ENCODE measurements at regions not wholly inside any gene's neighbourhood (a gene's known extent, or its start where the extent isn't known, plus 50 kb on each side); places are given as distances from the start of the nearest gene placed in this dataset.
"Not testable (repeated sequence)": the region's sequence is repeated elsewhere in the genome, so short reads cannot be mapped to it uniquely, and the experiment has no call there.

DNA sequence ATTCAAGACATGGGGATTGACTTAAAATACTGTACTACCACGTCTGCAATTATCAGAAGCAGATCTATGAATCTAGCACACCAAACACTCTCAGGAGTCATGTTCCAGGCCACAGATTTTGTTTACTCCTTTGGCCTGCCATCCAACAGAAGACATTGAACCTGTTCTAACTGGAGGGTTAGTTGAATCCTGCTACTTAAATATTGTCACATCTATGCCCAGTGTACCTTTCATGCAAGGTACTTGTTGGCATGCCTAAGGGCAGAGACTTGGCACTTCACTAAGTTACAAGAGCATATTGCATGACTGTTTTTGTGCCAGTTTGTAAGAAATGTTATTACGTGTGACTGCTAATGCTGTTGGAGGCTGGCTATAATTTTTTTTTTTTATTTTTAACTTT lies 126.9 kb upstream of the BCOR start:
- DNase-seq, result no peak

DNA sequence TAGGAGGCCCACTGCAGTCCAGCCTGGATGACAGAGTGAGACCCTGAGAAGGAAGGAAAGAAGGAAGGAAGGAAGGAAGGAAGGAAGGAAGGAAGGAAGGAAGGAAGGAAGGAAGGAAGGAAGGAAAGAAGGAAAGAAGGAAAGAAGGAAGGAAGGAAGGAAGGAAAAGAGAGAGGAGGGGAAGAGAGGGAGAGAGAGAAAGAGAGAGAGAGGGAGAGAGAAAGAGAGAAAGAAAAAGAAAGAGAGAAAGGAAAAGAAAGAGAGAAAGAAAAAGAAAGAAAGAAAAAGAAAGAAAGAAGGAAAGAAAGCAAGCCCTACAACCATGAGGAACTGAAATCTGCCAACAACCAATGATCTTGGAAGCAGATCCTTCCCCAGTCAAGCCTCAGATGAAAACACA lies 124.9 kb upstream of the BCOR start:
- DNase-seq, result not testable (repeated sequence)

DNA sequence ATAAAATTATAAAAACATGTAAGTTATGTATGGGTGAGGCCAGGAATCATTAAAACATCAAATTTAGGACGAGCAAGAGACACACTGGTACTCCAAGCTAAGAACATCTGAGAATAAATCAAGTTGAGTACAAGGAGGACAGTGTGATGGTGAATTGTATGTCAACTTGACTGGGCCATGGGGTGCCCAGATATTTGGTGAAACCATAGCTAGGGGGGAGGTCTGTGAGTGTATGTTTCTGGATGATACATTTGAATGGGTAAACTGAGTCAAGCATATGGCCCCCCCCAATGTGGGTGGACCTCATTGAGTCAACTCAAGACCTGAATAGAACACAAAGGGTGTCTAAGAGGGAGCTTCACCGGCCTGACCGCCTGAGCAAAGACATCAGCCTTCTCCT lies 115.3 kb upstream of the BCOR start:
- no peak for DNase-seq

DNA sequence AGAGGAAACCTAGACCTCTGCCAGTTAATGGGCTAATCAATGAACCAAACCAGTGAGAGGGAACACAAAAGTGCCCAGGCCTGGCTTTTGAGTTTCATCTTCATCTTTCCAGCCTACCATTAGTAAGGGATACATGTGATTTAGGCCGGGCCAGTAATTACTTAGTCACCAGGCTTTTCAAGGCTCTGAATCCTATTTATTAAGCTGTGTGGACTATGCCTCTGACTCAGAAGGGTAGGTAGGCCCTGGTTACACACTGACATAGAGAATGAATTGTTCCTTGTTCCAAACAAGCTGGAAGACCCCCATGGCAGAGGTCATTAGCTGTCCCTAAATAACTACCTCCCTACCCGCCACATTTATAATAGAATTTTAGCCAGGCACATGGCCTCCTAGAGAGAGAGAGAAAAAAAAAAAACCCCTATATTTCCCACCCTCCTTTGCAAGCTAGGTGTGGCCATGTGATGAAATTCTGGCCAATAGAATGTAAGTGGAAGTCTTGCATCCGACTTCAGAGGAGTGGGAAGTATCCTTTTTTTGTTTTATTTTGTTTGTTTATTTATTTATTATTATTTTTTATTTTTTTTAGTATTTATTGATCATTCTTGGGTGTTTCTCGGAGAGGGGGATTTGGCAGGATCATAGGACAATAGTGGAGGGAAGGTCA lies 112.3 kb upstream of the BCOR start:
- no peak for DNase-seq

DNA sequence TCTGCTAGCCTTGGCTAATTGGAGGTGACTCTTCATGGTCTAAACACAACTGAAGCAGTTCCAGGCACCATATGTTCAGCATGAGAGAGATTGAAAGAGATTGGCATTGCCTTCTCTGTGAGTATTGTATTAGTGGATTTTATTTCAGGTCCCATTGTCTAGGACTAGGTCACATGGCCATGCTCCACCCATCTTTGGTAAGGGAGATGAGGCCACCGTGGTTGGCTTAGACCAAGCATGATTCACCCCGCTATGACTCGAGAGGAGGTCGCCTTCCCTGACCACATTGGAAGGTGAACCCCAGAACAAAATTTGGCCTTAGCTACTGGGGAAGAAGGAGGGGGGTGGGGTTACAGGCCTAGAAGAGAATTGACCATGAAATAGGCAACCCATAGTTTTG lies 109.9 kb upstream of the BCOR start:
- no peak for DNase-seq

DNA sequence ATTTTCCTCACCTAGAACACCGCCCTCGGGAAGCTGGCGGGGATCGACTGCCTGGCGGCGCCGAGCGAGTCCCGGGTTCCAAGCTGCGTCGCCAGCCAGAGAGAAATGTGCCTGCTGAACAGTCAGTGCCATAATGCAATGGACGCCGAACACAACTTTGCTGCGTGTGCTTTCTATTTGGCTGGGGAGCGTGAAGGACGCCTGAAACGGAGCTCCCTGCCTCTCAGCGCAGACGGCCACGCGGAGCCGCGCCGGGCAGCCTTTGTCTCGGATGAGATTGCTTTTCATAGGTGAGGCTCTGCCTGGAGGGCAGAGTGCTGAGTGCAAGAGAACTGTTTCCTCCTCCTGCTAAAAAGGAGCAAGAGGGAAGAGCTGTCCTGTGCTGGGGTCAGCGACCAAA lies 107.7 kb upstream of the BCOR start:
- DNase-seq, result no peak

DNA sequence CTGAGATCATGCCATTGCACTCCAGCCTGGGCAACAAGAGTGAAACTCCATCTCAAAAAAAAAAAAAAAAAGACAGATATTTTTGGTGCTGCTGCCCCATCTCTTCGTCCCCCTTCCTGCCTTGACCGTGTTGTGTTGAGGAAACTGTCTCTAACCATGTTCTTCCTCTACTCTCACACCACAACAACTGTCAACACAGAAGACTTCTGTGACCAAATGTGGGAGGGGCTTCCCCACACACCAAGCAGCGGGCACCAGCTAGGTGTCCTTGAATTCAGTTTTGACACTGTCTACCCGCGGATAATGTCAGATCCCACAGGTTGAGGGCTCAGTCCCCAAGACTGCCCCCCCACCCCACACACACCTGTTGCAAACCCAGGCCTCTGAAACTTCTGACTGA lies 104.7 kb upstream of the BCOR start:
- no peak for DNase-seq

DNA sequence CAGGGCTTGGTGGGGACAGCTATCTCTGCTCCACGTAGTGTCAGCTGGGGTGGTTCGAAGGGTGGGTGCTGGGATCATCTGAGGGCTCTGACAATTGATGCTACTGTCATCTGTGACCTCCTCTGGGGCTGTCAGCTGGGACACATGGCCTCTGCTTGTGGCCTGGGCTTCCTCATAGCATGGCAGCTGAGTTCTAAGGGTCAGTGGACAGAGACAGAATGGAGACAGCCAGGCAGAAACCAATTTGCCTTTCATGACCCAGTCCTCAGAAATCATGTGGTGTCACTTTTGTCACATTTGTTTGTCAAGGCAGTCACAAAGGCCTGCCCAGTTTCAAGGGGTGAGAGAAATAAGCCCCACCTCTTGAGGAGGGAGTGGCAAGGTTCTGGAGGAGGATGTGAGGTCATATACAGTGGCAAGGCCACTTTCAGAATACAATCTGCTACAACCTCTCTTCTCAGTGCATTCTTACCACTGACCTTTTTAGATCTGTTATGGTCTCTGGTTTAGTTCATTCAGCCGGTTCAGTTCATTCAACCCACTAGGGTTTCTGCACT lies 103.6 kb upstream of the BCOR start:
- DNase-seq, result no peak

DNA sequence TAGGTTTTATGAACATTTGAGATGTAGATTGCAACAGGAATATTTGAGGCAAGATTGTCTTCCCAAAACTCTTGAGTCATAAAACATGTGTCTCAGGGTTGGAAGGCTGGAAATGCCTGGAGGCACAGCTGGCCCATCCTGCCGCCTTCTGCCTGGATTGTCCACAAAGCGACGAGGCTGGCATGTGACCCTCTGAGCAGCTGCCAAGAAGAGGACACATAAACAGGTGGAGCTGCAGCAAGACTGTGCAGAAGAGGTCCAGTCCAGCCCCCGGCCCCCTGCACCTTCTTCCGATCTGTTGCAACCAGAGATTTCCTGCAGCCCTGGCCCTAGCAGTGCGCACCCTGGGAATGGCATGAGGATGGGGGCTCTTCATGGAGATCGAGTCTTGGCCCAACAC lies 101.9 kb upstream of the BCOR start:
- no peak for DNase-seq

DNA sequence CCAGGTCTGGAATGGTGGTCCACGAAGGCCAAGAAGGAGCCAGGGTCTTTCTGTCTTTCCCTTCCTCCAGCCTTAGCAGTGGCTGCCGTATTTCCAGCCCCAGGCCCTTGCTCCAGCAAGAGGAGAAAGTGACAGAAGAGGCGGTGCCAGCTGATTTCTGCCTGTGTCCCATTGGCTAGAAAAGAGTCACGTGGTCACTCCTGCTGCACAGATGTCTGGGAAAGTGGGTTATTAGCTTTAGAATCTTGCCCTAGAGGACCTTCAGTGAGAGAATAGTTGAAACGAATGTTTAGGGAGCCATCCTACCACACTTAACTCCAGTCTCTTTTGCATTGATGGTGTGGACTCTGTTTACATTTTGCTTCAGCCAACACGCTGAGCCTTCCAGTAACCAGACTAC lies 99.3 kb upstream of the BCOR start:
- no peak for DNase-seq

DNA sequence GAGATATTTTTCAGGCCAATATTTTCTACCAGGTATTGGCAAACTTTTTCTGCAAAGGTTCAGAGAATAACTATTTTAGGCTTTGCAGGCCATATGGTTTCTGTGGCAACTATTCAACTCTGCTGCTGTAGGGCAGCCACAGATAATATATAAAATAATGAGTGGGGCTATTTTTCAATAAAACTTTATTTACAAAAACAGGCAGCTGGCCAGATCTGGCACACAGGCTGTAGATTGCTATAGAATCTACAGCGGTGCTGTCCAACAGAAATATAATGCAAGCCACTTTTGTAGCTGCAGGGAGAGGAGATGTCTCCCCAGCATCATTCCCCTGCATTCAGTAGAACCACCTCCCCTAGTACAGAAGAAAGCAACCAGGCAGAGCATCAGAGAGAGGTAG lies 97.6 kb upstream of the BCOR start:
- no peak for DNase-seq

DNA sequence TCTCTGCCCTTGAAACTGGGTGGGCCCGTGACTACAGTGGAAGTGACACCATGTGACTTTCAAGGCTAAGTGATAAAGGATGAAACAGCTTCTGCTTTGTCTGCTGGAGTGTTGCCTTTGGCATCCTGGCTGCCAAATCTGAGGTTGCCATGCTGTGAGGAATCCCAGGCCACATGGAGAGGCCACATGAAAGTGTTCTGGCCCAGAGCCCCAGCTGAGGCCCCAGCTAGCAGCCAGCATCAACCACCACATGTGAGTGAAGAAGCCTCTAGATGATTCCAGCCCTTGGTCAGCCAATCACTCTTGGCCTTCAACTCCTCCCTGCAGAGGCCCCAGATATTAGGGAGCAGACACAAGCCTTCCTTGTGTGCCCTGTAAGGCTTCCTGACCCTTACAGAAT lies 94.4 kb upstream of the BCOR start:
- no peak for DNase-seq

DNA sequence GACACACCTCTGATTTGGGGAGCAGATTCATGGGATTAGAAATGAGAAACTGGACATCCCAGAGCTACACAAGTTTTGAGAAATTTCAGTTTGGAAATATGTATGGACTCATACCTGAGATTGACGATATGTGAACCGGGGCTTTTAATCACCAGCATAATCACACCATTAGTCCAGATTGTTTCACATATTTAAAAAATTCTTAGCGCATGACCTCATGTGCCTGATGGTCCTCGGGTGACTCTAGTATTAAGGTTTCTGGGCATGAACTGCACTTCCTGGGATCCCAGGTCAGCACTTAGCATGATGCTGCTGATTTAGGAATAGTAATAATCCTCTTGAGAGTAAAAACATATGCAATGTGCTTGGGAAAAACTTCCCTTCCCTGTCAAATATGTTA lies 91.9 kb upstream of the BCOR start:
- DNase-seq, result no peak

DNA sequence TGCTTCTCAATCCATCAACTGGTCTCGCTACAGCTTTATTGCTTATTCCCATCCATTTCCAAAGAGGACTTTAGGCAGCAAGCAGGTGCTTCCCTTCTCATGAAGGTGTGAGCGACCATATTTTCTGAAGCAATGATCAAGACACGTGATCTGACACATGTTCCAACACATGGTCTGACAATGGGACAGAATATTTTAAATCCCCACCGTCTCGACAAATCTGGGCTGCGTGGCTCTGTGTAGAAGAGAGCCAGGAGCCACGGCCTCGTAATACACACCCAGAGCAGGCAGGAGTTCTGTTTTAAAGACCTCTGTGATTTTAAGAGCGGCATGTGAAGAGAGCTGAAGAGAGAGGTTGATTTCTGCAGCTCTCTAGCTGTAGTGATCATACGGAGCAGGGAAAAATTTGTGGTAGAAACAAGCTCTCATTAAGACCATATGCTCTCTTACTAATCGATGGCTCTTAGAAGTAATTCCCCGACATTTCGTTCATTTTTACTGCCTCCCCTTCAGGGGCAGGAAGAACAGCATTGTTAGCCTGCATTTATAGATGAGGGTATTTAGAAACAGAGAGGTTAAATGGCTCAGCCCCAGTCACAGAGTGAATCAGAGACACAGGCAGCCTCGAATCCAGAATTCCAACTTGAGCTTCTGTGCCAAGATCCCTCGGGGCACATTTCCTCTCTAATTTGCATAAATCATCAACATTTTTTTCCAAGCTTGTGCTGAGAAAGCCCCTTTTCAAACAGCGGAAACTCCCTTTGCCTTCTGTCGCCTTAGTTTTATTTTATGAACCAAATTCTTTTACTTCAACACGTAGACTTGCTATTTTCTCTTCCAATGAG lies 91.0 kb upstream of the BCOR start:
- DNase-seq, result no peak

DNA sequence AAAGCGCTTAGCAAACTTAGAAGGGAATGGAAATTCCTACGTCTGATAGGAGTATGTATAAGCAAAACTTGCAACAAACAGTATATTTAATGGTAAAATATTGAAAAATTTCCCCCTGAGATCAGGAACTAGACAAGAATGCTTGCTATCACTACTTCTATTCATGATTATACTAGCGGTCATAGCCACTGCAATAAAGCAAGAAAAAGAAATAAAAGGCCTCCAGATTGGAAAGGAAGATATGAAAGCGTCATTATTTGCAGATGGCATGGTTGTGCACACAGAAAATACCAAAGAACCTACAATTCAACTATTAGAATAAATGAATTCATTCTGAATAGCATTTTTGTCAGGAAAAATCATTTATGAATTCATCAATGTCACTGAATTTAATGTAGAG lies 87.2 kb upstream of the BCOR start:
- DNase-seq, result no peak

DNA sequence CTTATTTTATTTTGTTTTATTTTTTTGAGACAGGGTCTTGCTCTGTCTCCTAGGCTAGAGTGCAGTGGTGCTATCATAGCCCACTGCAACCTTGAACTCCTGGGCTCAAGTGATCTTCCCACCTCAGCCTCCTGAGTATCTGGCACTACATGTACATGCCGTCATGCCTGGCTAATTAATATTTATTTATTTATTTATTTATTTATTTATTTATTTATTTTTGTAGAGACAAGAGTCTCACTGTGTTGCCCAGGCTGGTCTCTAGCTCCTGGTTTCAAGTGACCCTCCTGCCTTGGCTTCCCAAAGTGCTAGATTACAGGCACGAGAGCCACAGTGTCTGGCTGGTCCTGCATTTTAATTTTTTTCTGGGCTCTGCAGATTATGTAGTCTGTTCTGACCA lies 84.9 kb upstream of the BCOR start:
- no peak for DNase-seq

DNA sequence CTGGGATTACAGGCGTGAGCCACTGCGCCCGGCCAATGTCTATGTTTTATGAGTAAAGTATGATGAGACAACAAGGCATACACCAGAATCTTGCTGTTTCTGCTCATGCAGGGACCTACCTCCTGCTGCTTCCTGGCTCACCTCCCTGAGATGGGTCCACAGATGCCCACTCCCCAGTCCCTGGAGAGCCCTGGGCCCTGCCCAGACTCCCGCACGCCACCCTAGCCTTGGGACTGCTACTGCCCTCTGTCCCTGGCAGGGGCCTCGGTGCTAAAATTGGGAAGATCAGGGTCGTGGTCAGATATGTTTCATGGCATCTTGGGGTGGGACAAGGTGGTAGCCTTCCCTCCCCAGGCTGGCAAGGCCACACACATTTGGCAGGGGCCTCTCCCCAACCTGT lies 84.3 kb upstream of the BCOR start:
- no peak for DNase-seq

DNA sequence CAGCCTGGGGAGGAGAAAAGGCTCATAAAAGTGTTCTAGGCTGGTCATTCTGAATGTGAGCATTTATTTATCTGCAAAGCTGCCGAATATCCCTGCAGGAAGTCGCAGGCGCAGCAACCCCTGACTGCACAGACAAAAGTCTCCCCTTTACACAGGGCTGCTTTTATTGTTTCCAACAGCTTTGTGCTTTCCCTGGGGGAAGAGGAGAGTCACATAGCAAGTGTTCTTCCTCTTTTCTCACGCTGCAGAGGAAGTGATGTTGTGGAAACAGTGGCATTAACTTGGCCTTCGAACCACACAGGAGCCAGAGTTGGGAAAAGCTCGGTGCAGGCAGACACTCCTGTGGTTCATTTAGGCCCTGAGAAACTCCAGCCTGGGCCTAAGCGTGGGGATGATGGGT lies 81.5 kb upstream of the BCOR start:
- no peak for DNase-seq

DNA sequence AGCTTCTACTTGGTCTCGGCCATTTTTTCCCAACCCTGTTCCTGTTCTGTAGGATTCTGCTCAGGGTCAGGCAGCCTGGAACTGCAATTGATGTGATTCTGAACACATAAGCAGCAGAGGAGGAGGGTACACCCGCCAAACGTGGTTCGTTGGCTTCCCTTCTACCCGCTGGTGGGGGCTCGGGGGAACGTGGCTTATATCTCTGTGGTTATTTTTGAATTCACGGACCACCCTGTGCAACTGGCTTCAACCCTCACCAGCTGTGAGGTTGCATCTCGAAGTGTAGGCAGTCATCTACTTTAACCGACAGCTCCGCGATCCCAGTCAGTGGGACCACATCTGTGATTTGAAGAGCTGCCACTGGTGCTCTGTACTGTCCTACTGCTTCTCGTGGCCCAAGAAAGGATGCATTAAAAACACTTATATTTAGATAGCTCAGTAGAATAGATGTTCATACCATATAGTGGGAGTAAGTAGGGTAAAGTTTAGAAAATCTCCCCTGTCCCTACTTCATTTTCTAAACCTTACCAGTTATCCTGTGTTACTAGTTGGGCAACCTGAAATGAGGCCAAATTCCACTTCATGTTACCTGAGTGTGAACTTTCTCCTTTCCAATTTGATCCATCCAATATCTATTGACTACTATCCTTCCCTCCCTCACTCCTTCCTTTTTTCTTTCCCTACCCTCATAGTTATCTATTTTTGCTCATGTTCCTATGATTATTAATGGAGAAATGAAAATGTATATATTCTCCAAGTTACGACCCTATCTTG lies 80.4 kb upstream of the BCOR start:
- no peak for DNase-seq

DNA sequence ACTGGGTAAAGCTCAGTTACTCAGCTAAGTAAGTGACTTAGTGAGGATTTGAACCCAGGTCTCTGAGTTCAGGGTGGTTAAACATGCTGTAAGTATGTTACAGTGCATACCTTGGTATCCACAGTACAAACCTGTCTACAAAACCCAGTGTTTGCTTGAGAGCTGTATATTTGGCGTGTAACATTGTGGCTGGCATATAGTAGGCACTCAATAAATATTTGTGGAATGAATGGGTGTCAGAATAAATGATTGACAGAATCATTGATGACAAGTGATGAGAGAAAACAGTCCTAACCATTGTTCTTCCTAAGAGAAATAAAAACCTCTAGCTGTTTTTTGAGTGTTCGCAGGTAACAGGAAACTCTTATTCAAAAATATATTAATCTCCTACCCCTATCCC lies 79.7 kb upstream of the BCOR start:
- no peak for DNase-seq

DNA sequence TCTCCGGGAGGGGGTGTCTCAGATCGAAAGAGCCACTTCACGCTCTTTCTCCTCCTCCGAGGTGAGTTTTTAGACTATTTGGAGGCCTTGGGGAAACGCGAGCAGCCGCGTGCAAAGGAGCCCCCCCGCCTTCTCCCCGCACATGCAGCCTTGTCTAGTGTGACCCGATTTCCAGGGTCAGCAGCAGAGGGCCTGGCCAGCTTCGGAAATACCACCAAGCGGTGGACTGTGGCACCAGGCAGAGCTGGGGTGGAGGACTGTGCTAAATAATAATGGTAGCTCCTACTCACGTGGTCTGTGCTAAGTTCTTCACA lies 79.3 kb upstream of the BCOR start:
- DNase-seq, result no peak

DNA sequence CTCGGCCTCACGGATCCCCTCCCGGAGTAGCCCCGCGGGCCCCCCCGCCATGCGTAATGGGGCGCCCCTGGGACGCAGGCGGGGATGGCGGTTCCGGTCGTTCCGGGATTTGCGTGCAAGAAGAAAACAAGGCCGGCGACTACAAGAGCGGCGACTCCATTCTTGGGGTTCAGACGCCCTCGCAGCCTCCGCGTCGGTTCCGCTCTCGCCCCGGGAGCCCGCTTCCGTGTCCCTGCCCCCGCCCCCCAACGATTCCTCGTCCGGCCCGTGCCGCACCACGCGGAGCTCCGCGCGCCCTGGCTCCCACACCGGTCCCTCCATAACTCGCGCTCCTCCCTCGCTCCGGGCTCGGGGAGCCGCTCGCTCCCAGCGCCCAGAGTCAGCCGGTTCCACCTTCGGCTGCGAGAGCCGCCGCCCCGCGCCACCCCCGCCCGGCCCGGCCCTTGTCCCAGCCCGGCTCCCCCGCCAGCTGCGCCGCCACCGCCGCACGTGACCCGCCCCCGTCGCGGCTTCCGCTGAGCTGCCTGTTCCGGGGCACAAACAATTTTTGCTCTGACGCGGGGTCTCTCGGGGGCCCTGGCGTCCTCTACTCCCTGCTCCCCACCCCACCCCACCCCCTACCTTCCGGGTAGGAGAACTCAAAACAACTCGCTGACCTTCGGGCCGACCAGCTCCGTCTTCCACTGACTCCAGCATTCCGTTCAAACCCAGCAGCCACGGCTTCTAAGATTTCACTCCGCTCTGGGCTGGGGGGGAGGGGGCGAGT lies 78.8 kb upstream of the BCOR start:
- no peak for DNase-seq

Measured in NCI-H1417 treated with DMSO at 0.1 percent for 48 hours (cell line).